SK-N-SH (cell line): ENCODE measurements at regions not wholly inside any gene's neighbourhood (a gene's known extent, or its start where the extent isn't known, plus 50 kb on each side); places are given as distances from the start of the nearest gene placed in this dataset.

Experiments
- CTCF ChIA-PET: fragments of 300-600, 350-600 bp; formaldehyde crosslinking; extraction: SDS; loops from one replicate; lab custom pipeline; 2021; lab: Yijun Ruan, JAX
- POLR2A ChIA-PET: fragments of 350-600 bp; sonication (Branson Sonifier 250); formaldehyde crosslinking; extraction: SDS; loops from one replicate; lab custom pipeline; 2020; ENCODE audit warnings: antibody characterized with exemption, inconsistent platforms; lab: Yijun Ruan, JAX
- DNase-seq: peaks from one replicate; pipeline ENCODE4 v3.0.0; 2012
- H2AFZ ChIP-seq: fragments of 200-600 bp; sonication (generic); 2 replicates; pipeline ENCODE4 v1.8.1; 2016; ENCODE audit warnings: antibody characterized with exemption, mild to moderate bottlenecking, low read depth
- H3F3A ChIP-seq: fragments of 200-600 bp; sonication (generic); replicated peaks from 2 replicates; pipeline ENCODE3; 2016; ENCODE audit warnings: antibody characterized with exemption, mild to moderate bottlenecking; ENCODE audit not compliant: insufficient read depth
- H3K27ac ChIP-seq, 2 experiments: fragments of 200-500 bp in 1 of 2; fragments of 200-600 bp in 1 of 2; sonication (Bioruptor generic) in 1 of 2; sonication (generic), shearing (Covaris generic) in 1 of 2; 2 replicates each; pipeline versions ENCODE4 v1.5.1 to v1.6.1; 2014 to 2016; ENCODE audit warnings: low read depth in 2 of 2, inconsistent platforms in 1 of 2, low read length in 1 of 2, mild to moderate bottlenecking in 1 of 2, mixed read lengths in 1 of 2
- H3K27me3 ChIP-seq: fragments of 200-600 bp; sonication (generic), shearing (Covaris generic); 2 replicates; pipeline ENCODE4 v1.6.1; 2016; ENCODE audit warnings: mixed run types; ENCODE audit not compliant: insufficient read depth
- H3K36me3 ChIP-seq, 2 experiments: fragments of 200-500 bp in 1 of 2; fragments of 200-600 bp in 1 of 2; sonication (Bioruptor generic) in 1 of 2; sonication (generic) in 1 of 2; replicated peaks in 1 of 2; 2 replicates each; pipeline versions ENCODE3 to v1.5.1; 2014 to 2016; ENCODE audit warnings: low read length in 1 of 2, mild to moderate bottlenecking in 1 of 2; ENCODE audit not compliant: insufficient read depth in 2 of 2, control insufficient read depth in 1 of 2
- H3K4me1 ChIP-seq, 2 experiments: fragments of 200-500 bp in 1 of 2; fragments of 200-600 bp in 1 of 2; sonication (Bioruptor generic) in 1 of 2; sonication (generic), shearing (Covaris generic) in 1 of 2; 2 replicates each; pipeline versions ENCODE4 v1.5.1 to v1.6.1; 2014 to 2016; ENCODE audit warnings: low read depth in 1 of 2, low read length in 1 of 2, mixed run types in 1 of 2; ENCODE audit not compliant: insufficient read depth in 2 of 2, control insufficient read depth in 1 of 2
- H3K4me2 ChIP-seq: fragments of 200-600 bp; sonication (generic), shearing (Covaris generic); 2 replicates; pipeline ENCODE4 v1.6.1; 2017; ENCODE audit warnings: mixed run types
- H3K4me3 ChIP-seq, 2 experiments: fragments of 200-500 bp in 1 of 2; fragments of 200-600 bp in 1 of 2; sonication (Bioruptor generic) in 1 of 2; sonication (generic), shearing (Covaris generic) in 1 of 2; 2 replicates each; pipeline versions ENCODE4 v1.5.1 to v1.8.1; 2014 to 2016; ENCODE audit warnings: low read depth in 2 of 2, inconsistent platforms in 1 of 2, low read length in 1 of 2, mild to moderate bottlenecking in 1 of 2, mixed read lengths in 1 of 2, moderate library complexity in 1 of 2
- H3K79me2 ChIP-seq: fragments of 200-600 bp; sonication (generic); 2 replicates; pipeline ENCODE4 v1.8.1; 2017; ENCODE audit warnings: mild to moderate bottlenecking; ENCODE audit not compliant: insufficient read depth
- H3K9ac ChIP-seq: fragments of 200-600 bp; sonication (generic); 2 replicates; pipeline ENCODE4 v1.6.1; 2017; ENCODE audit warnings: mixed run types
- H3K9me2 ChIP-seq: fragments of 200-600 bp; sonication (generic); 2 replicates; pipeline ENCODE4 v1.6.1; 2017; ENCODE audit warnings: mixed run types
- H3K9me3 ChIP-seq: fragments of 200-600 bp; sonication (generic); 2 replicates; pipeline ENCODE4 v1.6.1; 2017; ENCODE audit warnings: mixed run types, mild to moderate bottlenecking, moderate library complexity
- H4K20me1 ChIP-seq: fragments of 200-600 bp; sonication (generic); 2 replicates; pipeline ENCODE4 v1.6.1; 2017; ENCODE audit warnings: mild to moderate bottlenecking, mixed run types; ENCODE audit not compliant: insufficient read depth
- CHD2 ChIP-seq: fragments of 150-350 bp; IDR thresholded peaks from 2 replicates; pipeline ENCODE4 v1.6.1; 2018; ENCODE audit warnings: low read length; ENCODE audit not compliant: partially characterized antibody
- EP300 ChIP-seq, 2 experiments: IDR thresholded peaks; 2 replicates each; pipeline versions ENCODE4 v1.4.0 to v1.6.1; 2012; ENCODE audit warnings: borderline replicate concordance in 1 of 2, low read depth in 1 of 2, low read length in 1 of 2
- EZH2phosphoT487 ChIP-seq: fragments of 200-600 bp; sonication (generic); IDR thresholded peaks from 2 replicates; pipeline ENCODE4 v1.6.1; 2017; ENCODE audit warnings: low read depth, mixed run types, mild to moderate bottlenecking, antibody characterized with exemption, moderate library complexity, borderline replicate concordance
- FOSL2 ChIP-seq: IDR thresholded peaks from 2 replicates; pipeline ENCODE4 v1.4.0; 2012; ENCODE audit warnings: low read depth, mild to moderate bottlenecking, moderate library complexity, borderline replicate concordance
- FOXM1 ChIP-seq: IDR thresholded peaks from 2 replicates; pipeline ENCODE4 v1.4.0; 2012; ENCODE audit warnings: low read depth, mild to moderate bottlenecking
- GABPA ChIP-seq: IDR thresholded peaks from 2 replicates; pipeline ENCODE4 v1.4.0; 2012; ENCODE audit warnings: low read depth, mild to moderate bottlenecking
- IRF3 ChIP-seq: fragments of 150-350 bp; IDR thresholded peaks from 2 replicates; pipeline ENCODE4 v1.6.1; 2016; ENCODE audit warnings: mild to moderate bottlenecking, low read depth, low read length
- JUND ChIP-seq: IDR thresholded peaks from 2 replicates; pipeline ENCODE4 v1.4.0; 2012
- MEF2A ChIP-seq: IDR thresholded peaks from 2 replicates; pipeline ENCODE4 v1.4.0; 2012; ENCODE audit warnings: low read depth, borderline replicate concordance
- NRF1 ChIP-seq: IDR thresholded peaks from 2 replicates; pipeline ENCODE4 v1.6.1; 2012; ENCODE audit warnings: low read depth, mild to moderate bottlenecking, low read length
- RAD21 ChIP-seq: IDR thresholded peaks from 2 replicates; pipeline ENCODE4 v1.6.1; 2012; ENCODE audit warnings: mild to moderate bottlenecking, low read length
- RXRA ChIP-seq: IDR thresholded peaks from 2 replicates; pipeline ENCODE4 v1.4.0; 2012; ENCODE audit warnings: low read depth, mild to moderate bottlenecking, borderline replicate concordance
- SMC3 ChIP-seq: IDR thresholded peaks from 2 replicates; pipeline ENCODE4 v1.6.1; 2012; ENCODE audit warnings: low read depth, low read length, improper control_type of control experiment
- TEAD4 ChIP-seq: IDR thresholded peaks from 2 replicates; pipeline ENCODE4 v1.4.0; 2012; ENCODE audit warnings: mild to moderate bottlenecking, borderline replicate concordance; ENCODE audit not compliant: insufficient read depth
- YY1 ChIP-seq: IDR thresholded peaks from 2 replicates; pipeline ENCODE4 v1.4.0; 2012; ENCODE audit warnings: low read depth, mild to moderate bottlenecking
- WGBS: methylation state at CpG from one replicate; pipeline ENCODE4 v1.1.6; 2017; ENCODE audit warnings: low lambda C conversion rate; 5-methylcytosine and 5-hydroxymethylcytosine counted together
- TF ChIP-seq, protein P1 (sequence below): IDR thresholded peaks from 2 replicates; pipeline ENCODE4 v1.4.0; 2012; ENCODE audit warnings: low read depth, borderline replicate concordance
- TF ChIP-seq, protein P2 (sequence below): IDR thresholded peaks from 2 replicates; pipeline ENCODE4 v1.6.1; 2012; ENCODE audit warnings: mild to moderate bottlenecking, low read depth, low read length, moderate library complexity

GRCh38 chr20:55333798-55334197 is 671.5 kb downstream of the CBLN4 start:
- no peaks in the 10 kb centered on the region for H3K9me2 ChIP-seq
- no peak overlapping the region for H2AFZ ChIP-seq
- H3K4me1 ChIP-seq = no peaks in the 10 kb centered on the region
- no peak overlapping the region for H3K4me3 ChIP-seq
- CTCF ChIA-PET = no interaction called here
- peaks cover 4% of the 10 kb centered on the region; the same call in 1 of the 2 replicates for H3K9me3 ChIP-seq
- DNase-seq = no peak
- H3K79me2 ChIP-seq = no peaks in the 10 kb centered on the region
- H3K27ac ChIP-seq = no peak overlapping the region
- no peaks in the 10 kb centered on the region for H3K36me3 ChIP-seq
- H3K9ac ChIP-seq = no peak overlapping the region
- no peaks in the 10 kb centered on the region for H4K20me1 ChIP-seq
- H3F3A ChIP-seq = no peaks in the 10 kb centered on the region
- H3K4me2 ChIP-seq = no peak overlapping the region
- WGBS = 20% methylated on average over 2 of the region's 2 CpGs
- H3K27me3 ChIP-seq = no peaks in the 10 kb centered on the region
- POLR2A ChIA-PET = no interaction called here
- TF ChIP-seq CHD2 = no peak
- TF ChIP-seq EP300 (IDR thresholded peaks at IDR 0.05; ENCODE audit: borderline replicate concordance in 1 of 2, low read depth in 1 of 2, low read length in 1 of 2) = no peak
- no peak for TF ChIP-seq FOXM1
- TF ChIP-seq MEF2A = no peak
- TF ChIP-seq, protein P1, sequence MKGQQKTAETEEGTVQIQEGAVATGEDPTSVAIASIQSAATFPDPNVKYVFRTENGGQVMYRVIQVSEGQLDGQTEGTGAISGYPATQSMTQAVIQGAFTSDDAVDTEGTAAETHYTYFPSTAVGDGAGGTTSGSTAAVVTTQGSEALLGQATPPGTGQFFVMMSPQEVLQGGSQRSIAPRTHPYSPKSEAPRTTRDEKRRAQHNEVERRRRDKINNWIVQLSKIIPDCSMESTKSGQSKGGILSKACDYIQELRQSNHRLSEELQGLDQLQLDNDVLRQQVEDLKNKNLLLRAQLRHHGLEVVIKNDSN = no peak
- no peak for TF ChIP-seq SMC3
- TF ChIP-seq JUND = no peak
- no peak for TF ChIP-seq NRF1
- no peak for TF ChIP-seq IRF3
- no peak for TF ChIP-seq EZH2phosphoT487
- no peak for TF ChIP-seq GABPA
- TF ChIP-seq YY1 = no peak

DNA sequence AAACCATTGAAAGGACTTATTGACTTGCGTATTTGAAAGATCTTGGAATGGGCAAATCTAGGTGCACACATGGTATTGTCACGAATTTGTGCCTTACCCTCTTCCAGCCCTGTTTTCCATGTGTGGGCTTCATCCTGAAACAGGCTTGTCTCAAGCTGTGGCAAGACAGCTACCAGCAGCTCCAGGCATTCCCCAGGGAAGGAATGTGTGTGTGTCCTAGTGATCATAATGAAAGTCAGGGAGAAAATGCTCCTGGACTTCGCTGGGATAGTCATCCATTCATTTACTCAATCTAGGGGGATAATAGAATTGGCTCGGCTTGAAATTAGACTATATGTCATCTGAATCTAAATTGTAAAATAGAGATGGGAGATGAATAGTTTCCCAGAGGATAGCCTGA is 676.2 kb downstream of the CBLN4 start:
- peaks cover 10% of the 10 kb centered on the region; the same call in 1 of the 2 replicates for H3K9me3 ChIP-seq
- no peaks in the 10 kb centered on the region for H3K4me1 ChIP-seq
- POLR2A ChIA-PET = no interaction called here
- no peak overlapping the region for H2AFZ ChIP-seq
- no peaks in the 10 kb centered on the region for H3K27me3 ChIP-seq
- no peak overlapping the region for H3K27ac ChIP-seq
- H3K9ac ChIP-seq = no peak overlapping the region
- H3F3A ChIP-seq = no peaks in the 10 kb centered on the region
- no peaks in the 10 kb centered on the region for H3K36me3 ChIP-seq
- TF ChIP-seq RXRA = no peak
- no peak for TF ChIP-seq IRF3
- TF ChIP-seq, protein P2, sequence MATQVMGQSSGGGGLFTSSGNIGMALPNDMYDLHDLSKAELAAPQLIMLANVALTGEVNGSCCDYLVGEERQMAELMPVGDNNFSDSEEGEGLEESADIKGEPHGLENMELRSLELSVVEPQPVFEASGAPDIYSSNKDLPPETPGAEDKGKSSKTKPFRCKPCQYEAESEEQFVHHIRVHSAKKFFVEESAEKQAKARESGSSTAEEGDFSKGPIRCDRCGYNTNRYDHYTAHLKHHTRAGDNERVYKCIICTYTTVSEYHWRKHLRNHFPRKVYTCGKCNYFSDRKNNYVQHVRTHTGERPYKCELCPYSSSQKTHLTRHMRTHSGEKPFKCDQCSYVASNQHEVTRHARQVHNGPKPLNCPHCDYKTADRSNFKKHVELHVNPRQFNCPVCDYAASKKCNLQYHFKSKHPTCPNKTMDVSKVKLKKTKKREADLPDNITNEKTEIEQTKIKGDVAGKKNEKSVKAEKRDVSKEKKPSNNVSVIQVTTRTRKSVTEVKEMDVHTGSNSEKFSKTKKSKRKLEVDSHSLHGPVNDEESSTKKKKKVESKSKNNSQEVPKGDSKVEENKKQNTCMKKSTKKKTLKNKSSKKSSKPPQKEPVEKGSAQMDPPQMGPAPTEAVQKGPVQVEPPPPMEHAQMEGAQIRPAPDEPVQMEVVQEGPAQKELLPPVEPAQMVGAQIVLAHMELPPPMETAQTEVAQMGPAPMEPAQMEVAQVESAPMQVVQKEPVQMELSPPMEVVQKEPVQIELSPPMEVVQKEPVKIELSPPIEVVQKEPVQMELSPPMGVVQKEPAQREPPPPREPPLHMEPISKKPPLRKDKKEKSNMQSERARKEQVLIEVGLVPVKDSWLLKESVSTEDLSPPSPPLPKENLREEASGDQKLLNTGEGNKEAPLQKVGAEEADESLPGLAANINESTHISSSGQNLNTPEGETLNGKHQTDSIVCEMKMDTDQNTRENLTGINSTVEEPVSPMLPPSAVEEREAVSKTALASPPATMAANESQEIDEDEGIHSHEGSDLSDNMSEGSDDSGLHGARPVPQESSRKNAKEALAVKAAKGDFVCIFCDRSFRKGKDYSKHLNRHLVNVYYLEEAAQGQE = no peak
- no peak for TF ChIP-seq RAD21
- no peak for TF ChIP-seq FOSL2
- no peak for TF ChIP-seq TEAD4
- no peaks in the 10 kb centered on the region for H4K20me1 ChIP-seq
- H3K9me2 ChIP-seq = no peaks in the 10 kb centered on the region
- no peak for DNase-seq
- CTCF ChIA-PET = no interaction called here
- no peak overlapping the region for H3K4me3 ChIP-seq
- 31% methylated on average over 4 of the region's 4 CpGs for WGBS
- no peaks in the 10 kb centered on the region for H3K79me2 ChIP-seq
- no peak overlapping the region for H3K4me2 ChIP-seq
